HFF-Myc (cell line): ENCODE measurements at regions not wholly inside any gene's neighbourhood (a gene's known extent, or its start where the extent isn't known, plus 50 kb on each side); places are given as distances from the start of the nearest gene placed in this dataset.

Source experiments
- DNase-seq: peaks from one replicate; pipeline ENCODE4 v3.0.0-alpha.2; 2011; ENCODE audit warnings: low read depth; ENCODE audit errors: extremely low read depth
- H3K4me3 ChIP-seq: replicated peaks from 2 replicates; pipeline ENCODE4 v1.5.1; 2011; ENCODE audit warnings: low read depth, mild to moderate bottlenecking, control low read depth, low read length
- TF ChIP-seq, protein P1 (sequence below): IDR thresholded peaks from 2 replicates; pipeline ENCODE4 v1.5.1; 2012; ENCODE audit warnings: mild to moderate bottlenecking, low read depth, low read length, control low read depth; ENCODE audit errors: missing control alignments

DNA sequence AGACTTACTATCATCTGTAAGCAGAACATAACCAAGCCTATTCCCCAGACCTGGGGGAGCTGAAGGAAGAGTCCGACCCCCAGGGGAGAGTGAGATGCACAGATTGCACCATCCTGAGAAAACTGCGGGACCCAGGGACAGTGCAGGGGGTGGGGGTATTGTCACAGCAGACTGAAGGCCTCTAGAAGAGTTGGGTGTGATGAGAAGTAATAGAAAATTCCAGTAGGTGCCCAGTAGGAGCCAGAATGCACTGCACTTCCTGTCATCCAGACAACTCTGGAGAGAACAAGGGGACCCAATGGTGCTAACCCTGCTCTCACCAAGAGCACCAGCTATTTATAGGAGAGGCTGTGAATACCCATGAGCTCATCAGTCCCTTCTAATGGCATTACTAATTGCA lies 190.1 kb downstream of the BCL11B start:
- no peak for DNase-seq
- TF ChIP-seq, protein P1, sequence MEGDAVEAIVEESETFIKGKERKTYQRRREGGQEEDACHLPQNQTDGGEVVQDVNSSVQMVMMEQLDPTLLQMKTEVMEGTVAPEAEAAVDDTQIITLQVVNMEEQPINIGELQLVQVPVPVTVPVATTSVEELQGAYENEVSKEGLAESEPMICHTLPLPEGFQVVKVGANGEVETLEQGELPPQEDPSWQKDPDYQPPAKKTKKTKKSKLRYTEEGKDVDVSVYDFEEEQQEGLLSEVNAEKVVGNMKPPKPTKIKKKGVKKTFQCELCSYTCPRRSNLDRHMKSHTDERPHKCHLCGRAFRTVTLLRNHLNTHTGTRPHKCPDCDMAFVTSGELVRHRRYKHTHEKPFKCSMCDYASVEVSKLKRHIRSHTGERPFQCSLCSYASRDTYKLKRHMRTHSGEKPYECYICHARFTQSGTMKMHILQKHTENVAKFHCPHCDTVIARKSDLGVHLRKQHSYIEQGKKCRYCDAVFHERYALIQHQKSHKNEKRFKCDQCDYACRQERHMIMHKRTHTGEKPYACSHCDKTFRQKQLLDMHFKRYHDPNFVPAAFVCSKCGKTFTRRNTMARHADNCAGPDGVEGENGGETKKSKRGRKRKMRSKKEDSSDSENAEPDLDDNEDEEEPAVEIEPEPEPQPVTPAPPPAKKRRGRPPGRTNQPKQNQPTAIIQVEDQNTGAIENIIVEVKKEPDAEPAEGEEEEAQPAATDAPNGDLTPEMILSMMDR, result no peak

DNA sequence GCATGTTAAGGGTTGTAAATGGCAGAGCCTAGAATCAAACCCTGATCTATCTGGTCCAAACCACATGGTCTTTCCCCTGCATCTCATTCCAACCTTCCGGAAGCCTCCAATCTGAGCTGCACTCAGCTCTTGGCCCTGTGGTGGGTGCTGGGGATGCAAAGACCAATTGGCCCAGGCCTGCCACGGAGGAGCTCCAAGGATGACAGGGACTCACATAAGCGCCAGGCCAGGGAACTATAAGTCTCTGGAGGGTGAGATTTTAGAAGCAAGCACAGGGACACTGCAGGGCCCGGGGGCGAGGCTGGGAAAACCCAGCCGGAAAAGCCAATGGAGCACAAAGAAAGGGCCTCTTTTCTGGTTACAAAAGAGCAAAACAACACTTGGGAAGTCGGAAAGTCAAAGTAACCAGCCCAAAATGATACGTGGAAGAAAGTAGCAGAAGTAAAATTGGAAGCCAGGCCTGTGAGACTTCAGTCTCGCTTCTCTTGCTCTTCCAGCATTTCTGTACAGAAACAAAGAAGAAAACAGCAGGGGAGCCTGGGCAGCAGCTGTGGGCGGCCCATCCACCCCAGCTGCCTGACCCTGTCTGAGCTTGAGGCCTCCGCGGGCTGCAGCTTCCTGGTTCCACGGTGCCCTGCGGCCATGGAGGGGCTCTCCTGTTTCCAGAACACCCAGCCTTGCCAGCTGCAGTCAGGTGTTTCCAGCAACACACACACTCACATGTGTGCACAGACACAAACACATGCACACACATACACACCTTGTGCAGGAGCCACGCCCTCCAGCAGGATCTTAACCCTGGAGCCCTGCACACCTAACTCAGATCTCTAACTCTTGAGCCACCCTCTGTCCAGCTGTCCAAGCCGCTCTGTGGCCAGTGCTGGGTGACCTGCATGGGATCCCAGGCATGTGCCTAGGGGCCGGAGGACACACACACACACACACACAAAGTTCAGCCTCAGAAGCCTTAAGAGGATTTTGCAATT lies 178.2 kb downstream of the BCL11B start:
- TF ChIP-seq, protein P1, result no peak
- H3K4me3 ChIP-seq, result no peak overlapping the region
- no peak for DNase-seq

More for the DNA sequence above, 190.1 kb downstream of the BCL11B start:
- H3K4me3 ChIP-seq, result no peak overlapping the region

DNA sequence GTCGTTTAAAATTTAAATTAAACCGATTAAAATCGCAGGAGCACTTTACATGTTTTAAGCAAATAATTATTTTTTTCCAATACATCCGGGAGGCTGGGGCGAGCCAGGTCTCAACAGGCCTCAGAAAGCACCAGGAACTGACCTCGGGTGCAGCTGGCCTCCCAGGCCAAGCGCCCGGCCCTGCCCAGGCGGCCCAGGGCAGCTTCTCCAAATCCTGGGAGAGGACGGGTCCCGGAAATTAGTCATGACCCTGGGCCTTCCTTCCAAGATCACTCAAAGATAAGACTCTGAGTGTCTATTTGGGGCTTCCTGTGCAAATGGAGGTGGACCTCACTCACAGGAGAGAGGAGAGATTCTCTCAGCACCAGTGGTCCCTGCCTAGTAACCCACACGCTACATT lies 177.1 kb downstream of the BCL11B start:
- TF ChIP-seq, protein P1, result no peak
- no peak for DNase-seq

DNA sequence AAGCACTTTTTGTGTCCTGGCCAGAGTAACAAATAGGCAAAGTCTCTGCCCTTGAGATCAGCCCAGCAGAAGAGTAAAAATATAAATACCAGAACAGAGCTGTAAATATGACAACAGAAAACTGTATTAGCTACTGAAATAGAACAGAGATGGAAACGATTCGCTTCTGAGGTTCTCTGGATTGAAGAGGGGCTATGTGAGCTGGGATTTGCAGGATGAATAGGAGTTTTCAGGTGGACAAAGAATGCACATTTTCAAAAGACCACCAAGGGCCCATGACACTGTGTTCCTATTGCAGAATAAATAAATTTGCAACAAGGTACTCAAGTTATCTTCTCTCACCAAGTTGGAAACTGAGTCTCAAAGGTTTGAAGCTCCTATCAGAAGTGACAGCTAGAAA lies 176.6 kb downstream of the BCL11B start:
- TF ChIP-seq, protein P1, result no peak
- no peak overlapping the region for H3K4me3 ChIP-seq
- no peak for DNase-seq

More for the DNA sequence above, 177.1 kb downstream of the BCL11B start:
- no peak overlapping the region for H3K4me3 ChIP-seq

DNA sequence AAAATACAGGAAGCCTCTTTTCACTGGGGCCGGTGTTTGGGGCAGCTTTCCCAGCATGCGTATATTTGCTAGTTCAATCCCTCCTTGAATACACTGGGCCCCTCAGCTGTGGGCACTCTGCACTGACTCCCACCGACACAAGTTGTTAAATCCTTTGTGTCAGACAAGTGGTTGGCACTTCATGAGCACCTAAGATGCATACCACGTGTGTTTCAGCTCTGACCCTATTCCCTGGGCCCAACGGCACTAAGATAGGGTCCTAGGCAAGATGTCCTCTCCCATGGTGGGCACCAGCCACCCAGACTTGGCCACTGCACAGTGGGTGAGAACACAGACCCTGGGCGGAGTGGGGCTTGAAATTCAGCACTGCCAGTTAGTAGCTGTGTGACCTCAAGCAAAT lies 173.8 kb downstream of the BCL11B start:
- H3K4me3 ChIP-seq, result no peak overlapping the region
- DNase-seq, result no peak
- TF ChIP-seq, protein P1, result no peak

DNA sequence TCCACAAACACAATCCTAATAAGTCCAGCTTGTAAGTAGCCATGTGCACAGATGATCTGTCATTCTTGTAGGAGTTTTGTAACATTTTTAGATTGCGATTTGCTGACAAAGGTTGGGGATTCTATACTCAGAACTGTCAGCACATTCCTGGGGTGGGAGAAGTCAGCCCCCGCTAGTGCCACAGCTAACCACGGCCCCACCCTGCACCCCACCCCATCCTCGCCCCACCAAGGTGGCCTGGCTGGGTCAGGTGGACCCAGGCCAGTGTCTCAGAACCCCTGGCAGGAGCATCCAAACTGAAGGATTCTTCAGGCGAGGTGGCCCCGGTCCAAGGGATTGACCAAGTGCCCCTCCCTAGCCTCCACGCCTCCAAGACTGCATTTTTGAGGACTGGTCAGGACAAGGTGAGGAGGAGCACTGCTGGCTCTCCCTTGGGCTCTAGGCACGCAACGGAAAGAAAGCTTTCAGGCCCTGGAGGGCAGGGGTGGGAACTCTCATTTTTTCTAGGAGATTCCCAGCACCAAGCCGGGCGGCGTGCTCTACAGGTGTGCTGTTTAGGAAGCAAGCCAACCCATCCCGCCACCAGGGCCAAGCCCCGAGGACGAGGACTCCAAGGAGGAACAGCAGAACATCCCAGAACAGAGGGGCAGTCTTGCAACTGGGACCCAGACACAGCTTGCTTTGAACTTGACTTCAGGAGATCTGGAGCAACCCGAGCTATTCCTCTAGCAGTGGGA lies 172.8 kb downstream of the BCL11B start:
- TF ChIP-seq, protein P1, result no peak
- H3K4me3 ChIP-seq, result no peak overlapping the region
- no peak for DNase-seq
